ENCODE measurements at regions not wholly inside any gene's neighbourhood (a gene's known extent, or its start where the extent isn't known, plus 50 kb on each side); places are given as distances from the start of the nearest gene placed in this dataset.

GRCh38 chr15:66982250-66982649, 83.2 kb upstream of the SMAD3 start:
- Histone ChIP-seq H3K36me3 (ENCODE audit: control insufficient read depth in 1 of 2, insufficient read depth in 2 of 2, low read length in 2 of 2) (no peaks in the 10 kb centered on the region), H3K27me3 (ENCODE audit: insufficient read depth, low read length) (no peaks in the 10 kb centered on the region), H3K27ac (ENCODE audit: low read depth, low read length) (no peak overlapping the region), H3K79me2 (ENCODE audit: insufficient read depth, low read length) (no peaks in the 10 kb centered on the region), H3K9ac (ENCODE audit: low read length) (no peak overlapping the region), H3K9me3 (ENCODE audit: control insufficient read depth in 1 of 2, insufficient read depth in 1 of 2, low read depth in 1 of 2, low read length in 2 of 2) (no peaks in the 10 kb centered on the region), H2AFZ (ENCODE audit: low read depth, low read length, poor library complexity, severe bottlenecking) (no peak overlapping the region), H3K4me1 (ENCODE audit: control insufficient read depth in 1 of 2, insufficient read depth in 2 of 2, low read length in 2 of 2) (no peaks in the 10 kb centered on the region), H3K4me2 (ENCODE audit: low read length) (no peak overlapping the region), H3K9me2 (ENCODE audit: insufficient read depth) (no peaks in the 10 kb centered on the region), H3K4me3 (replicated peaks in 1 of 2; ENCODE audit: low read depth in 1 of 2, low read length in 2 of 2) (no peak overlapping the region), H4K20me1 (ENCODE audit: insufficient read depth) (no peaks in the 10 kb centered on the region)
- DNase-seq (ENCODE audit: low read depth, low spot score) (no peak), ATAC-seq (no peak)
- ChIA-PET RAD21 (ENCODE audit: low non-redundant PET in 1 of 2, low total read pairs in 2 of 2, uncharacterized antibody in 2 of 2, unreplicated experiment in 2 of 2) (no interaction called here), CTCF (no interaction called here), POLR2A (no interaction called here)
- intact Hi-C loops (cut with micrococcal nuclease), result no loop called here
- TF ChIP-seq POLR2AphosphoS5 (IDR thresholded peaks at IDR 0.05; ENCODE audit: low read depth, low read length) (no peak), TCF7L2 (IDR thresholded peaks at IDR 0.05; ENCODE audit: borderline replicate concordance, extremely low read depth, insufficient read depth, insufficient read length) (no peak), ZFX (IDR thresholded peaks at IDR 0.05) (no peak), CTCF (IDR thresholded peaks at IDR 0.05 in 2 of 3, conservative IDR thresholded peaks at IDR 0.05 in 1 of 3; ENCODE audit: borderline replicate concordance in 1 of 3, insufficient read depth in 1 of 3, low read depth in 2 of 3, low read length in 2 of 3) (no peak), ZBTB33 (IDR thresholded peaks at IDR 0.05; ENCODE audit: extremely low read depth, insufficient replicate concordance, low read length) (no peak), EGR1 (IDR thresholded peaks at IDR 0.05; ENCODE audit: low read depth) (no peak), CBX3 (IDR thresholded peaks at IDR 0.05; ENCODE audit: low read depth) (no peak), EZH2 (IDR thresholded peaks at IDR 0.05) (no peak), SIN3A (IDR thresholded peaks at IDR 0.05; ENCODE audit: low read depth) (no peak), RAD21 (IDR thresholded peaks at IDR 0.05; ENCODE audit: low read depth) (no peak), ELF1 (IDR thresholded peaks at IDR 0.05; ENCODE audit: borderline replicate concordance, low read depth) (no peak), EZH2phosphoT487 (IDR thresholded peaks at IDR 0.05; ENCODE audit: borderline replicate concordance) (no peak), ZNF274 (IDR thresholded peaks at IDR 0.05; ENCODE audit: low read depth, low read length) (no peak)
- no TSS peak for BruUV-seq (replicated peaks)
